Liver (tissue), 3 donors: ENCODE measurements at regions not wholly inside any gene's neighbourhood (a gene's known extent, or its start where the extent isn't known, plus 50 kb on each side); places are given as distances from the start of the nearest gene placed in this dataset.

ENCODE experiments used
- RAD21 ChIP-seq, 2 donors: IDR thresholded peaks; 2 replicates each; pipeline ENCODE4 v1.6.1; 2016; ENCODE audit warnings: antibody characterized with exemption in 2 of 2, mild to moderate bottlenecking in 2 of 2
- SP1 ChIP-seq: IDR thresholded peaks from 2 replicates; pipeline ENCODE4 v1.6.1; 2018; ENCODE audit warnings: antibody characterized with exemption, mild to moderate bottlenecking
- TAF1 ChIP-seq: conservative IDR thresholded peaks from 2 replicates; pipeline ENCODE4 v1.6.1; 2016; ENCODE audit warnings: antibody characterized with exemption, mild to moderate bottlenecking
- TF ChIP-seq, protein P1 (sequence below): fragments of 150-350 bp; IDR thresholded peaks from 2 replicates; pipeline ENCODE4 v1.5.1; 2017; ENCODE audit warnings: improper control_type of control experiment, low read depth, low read length; ENCODE audit not compliant: missing input control
- donor health status: healthy.
- donor health status: healthy.

DNA sequence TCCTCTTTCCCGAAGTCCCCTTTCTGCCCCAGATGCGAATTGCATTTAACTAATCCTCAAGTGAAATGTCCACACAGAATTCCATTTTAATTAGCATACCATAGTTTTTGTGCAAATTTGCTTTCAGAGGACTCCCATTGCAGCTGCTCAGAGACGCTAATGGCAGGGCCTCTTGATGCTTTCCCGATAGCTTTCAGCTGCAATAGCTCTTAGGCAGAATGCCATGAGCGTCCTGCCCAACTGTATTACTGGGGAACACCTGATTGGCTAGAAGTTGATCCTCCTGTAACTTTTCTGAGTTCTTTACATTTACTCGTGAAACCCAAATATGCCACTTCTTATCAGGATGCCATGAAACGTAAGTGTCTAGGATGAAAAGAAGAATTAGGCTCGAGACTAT is 203.0 kb downstream of the UTP18 start:
- no peak for TF ChIP-seq TAF1
- TF ChIP-seq SP1: no peak
- TF ChIP-seq, protein P1, sequence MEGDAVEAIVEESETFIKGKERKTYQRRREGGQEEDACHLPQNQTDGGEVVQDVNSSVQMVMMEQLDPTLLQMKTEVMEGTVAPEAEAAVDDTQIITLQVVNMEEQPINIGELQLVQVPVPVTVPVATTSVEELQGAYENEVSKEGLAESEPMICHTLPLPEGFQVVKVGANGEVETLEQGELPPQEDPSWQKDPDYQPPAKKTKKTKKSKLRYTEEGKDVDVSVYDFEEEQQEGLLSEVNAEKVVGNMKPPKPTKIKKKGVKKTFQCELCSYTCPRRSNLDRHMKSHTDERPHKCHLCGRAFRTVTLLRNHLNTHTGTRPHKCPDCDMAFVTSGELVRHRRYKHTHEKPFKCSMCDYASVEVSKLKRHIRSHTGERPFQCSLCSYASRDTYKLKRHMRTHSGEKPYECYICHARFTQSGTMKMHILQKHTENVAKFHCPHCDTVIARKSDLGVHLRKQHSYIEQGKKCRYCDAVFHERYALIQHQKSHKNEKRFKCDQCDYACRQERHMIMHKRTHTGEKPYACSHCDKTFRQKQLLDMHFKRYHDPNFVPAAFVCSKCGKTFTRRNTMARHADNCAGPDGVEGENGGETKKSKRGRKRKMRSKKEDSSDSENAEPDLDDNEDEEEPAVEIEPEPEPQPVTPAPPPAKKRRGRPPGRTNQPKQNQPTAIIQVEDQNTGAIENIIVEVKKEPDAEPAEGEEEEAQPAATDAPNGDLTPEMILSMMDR: no peak
- no peak for TF ChIP-seq RAD21 (IDR thresholded peaks at IDR 0.05)
